AG09319 (cell line): ENCODE measurements at regions not wholly inside any gene's neighbourhood (a gene's known extent, or its start where the extent isn't known, plus 50 kb on each side); places are given as distances from the start of the nearest gene placed in this dataset.

Experiments
- DNase-seq: peaks from one replicate; pipeline ENCODE4 v3.0.0-alpha.2; 2010; ENCODE audit warnings: low read depth; ENCODE audit errors: extremely low read depth
- CTCF ChIP-seq: IDR thresholded peaks from 2 replicates; pipeline ENCODE4 v1.5.1; 2011; ENCODE audit warnings: low read depth, mild to moderate bottlenecking, inconsistent platforms, low read length, moderate library complexity

- no peak for TF ChIP-seq CTCF
- no peak for DNase-seq
Measured at GRCh38 chr10:33800986-33801385, 466.5 kb upstream of the NRP1 start.

- no peak for TF ChIP-seq CTCF
- no peak for DNase-seq
Measured at GRCh38 chr10:33800545-33800944, 466.1 kb upstream of the NRP1 start.

GRCh38 chr10:33799944-33800323 is 465.5 kb upstream of the NRP1 start:
- TF ChIP-seq CTCF = no peak

GRCh38 chr10:33799281-33799943 is 464.9 kb upstream of the NRP1 start:
- DNase-seq = no peak
- no peak for TF ChIP-seq CTCF

More at GRCh38 chr10:33799944-33800323, 465.5 kb upstream of the NRP1 start:
- DNase-seq = no peak

DNA sequence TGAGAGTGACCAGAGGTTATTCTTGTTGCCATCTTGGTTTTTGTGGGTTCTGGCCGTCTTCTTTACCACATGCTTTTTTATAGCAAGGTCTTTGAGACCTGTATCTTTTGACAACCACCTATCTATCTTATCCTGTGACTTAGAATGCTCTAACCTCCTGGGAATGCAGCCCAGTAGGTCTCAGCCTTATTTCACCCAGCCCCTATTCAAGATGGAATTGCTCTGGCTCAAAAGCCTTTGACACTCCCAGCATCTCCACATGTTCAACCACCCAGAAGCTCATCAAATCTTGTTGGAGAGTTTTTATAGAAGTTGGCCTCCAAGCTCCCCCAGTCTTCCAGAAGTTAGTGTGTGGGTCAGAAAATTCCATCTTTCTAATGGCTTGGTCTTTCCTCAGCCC is 464.3 kb upstream of the NRP1 start:
- no peak for TF ChIP-seq CTCF
- DNase-seq = no peak

GRCh38 chr10:33796680-33797079 is 462.2 kb upstream of the NRP1 start:
- TF ChIP-seq CTCF = no peak
- DNase-seq = no peak

DNA sequence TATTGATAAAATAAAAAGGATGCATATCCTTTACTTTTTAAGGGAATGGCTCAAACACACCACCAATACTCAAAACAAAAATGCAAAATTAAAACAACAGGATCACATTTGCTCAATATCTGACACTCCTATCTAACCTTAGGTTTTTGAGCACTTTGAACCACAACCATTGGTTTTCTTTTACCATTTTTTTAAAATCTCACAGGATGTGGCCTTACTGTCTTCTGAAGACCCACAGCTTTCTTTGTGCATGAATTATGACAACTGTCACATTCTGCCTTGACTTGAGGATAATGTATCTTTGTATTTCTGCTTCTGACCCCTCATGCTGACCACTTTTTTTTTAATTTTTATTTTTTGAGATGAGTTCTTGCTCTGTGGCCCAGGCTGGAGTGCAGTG is 461.1 kb upstream of the NRP1 start:
- no peak for DNase-seq
- no peak for TF ChIP-seq CTCF
